ENCODE measurements at regions not wholly inside any gene's neighbourhood (a gene's known extent, or its start where the extent isn't known, plus 50 kb on each side); places are given as distances from the start of the nearest gene placed in this dataset.

DNA sequence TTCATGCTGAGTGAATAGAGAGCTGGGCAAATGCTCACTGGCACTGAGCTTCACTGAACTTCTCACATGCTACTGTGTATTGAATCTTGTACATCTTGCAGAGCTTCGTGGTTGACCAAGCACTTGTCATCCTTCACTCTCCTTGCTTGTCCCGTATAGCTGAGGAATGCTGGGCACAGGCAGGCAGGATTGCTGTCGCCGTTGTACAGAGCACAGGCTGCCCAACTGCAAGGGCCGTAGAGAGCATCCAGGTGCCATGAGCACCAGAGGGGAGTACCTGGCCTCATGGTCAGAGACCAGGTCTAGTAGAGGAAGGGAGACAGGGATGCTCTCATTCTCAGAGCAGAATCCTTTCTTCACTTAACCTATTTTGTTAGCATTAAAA is 99.8 kb upstream of the RET start:
- TF ChIP-seq POLR2AphosphoS5 (IDR thresholded peaks at IDR 0.05; ENCODE audit: low read depth, low read length) (no peak), TAF1 (IDR thresholded peaks at IDR 0.05; ENCODE audit: borderline replicate concordance, low read depth, low read length) (no peak), POLR2A (IDR thresholded peaks at IDR 0.05; ENCODE audit: low read depth, low read length) (no peak)
- DNase-seq (ENCODE audit: insufficient read length) (no peak), FAIRE-seq (no peak)

DNA sequence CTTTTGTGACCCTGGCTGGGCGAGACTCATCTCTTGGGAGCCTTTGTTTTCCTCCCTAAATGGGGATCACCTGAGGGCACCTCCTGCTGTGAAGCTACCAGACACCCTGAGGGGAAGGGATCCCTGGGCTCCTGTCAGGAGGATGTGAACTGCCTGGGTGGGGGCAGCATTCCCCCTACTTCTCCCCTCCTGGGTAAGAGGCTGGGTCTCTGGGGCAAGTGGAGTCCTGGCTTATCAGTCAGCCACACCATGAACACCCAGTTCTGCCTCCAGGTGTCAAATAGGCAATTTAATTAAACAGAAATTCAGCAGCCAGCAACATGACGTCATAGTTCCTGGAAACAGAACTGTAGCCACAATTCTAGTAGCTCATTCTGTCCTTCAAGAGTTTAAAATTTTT is 97.7 kb upstream of the RET start:
- DNase-seq (ENCODE audit: insufficient read length), result no peak
- no peak for FAIRE-seq
- TF ChIP-seq POLR2AphosphoS5 (IDR thresholded peaks at IDR 0.05; ENCODE audit: low read depth, low read length), result no peak
- no peak for TF ChIP-seq POLR2A (IDR thresholded peaks at IDR 0.05; ENCODE audit: low read depth, low read length)
- TF ChIP-seq TAF1 (IDR thresholded peaks at IDR 0.05; ENCODE audit: borderline replicate concordance, low read depth, low read length), result no peak

DNA sequence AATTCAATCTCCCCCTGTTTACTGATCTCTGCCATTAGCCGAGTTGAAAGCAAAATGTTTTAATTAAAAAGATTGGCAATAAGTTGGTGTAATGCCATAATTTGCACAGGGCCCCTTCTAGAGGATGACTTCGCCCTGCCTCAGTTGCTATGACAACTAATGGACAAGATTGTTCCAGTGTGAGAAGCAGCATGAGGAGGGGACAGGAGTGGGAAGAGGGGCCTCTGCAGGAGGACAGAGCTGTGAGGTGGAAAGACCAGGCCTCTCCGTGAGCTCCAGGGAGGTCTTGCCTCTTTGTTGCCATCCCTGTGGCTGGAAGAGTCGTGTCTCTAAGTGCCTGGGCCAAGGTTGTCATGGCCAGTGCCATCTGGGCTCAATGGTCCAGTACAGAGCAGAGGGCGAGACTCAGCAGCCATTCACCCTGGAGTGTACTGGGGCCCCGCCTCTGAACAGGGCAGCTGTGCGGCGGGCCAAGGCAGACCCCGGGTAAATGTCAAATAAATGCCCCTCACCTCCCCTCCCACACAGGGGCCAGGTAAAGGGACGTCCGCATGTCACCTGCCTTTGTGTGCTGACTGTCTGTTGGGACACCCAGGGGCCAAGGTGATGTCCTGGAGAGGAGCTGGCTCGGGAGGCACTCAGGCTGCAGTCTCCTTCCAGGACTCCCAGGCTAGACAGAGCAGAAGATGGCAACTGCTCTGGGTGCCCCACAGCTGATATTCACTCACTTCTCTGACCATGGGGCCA is 97.0 kb upstream of the RET start:
- TF ChIP-seq TAF1 (IDR thresholded peaks at IDR 0.05; ENCODE audit: borderline replicate concordance, low read depth, low read length) (no peak), POLR2A (IDR thresholded peaks at IDR 0.05; ENCODE audit: low read depth, low read length) (no peak), POLR2AphosphoS5 (IDR thresholded peaks at IDR 0.05; ENCODE audit: low read depth, low read length) (no peak)
- DNase-seq (ENCODE audit: insufficient read length), result no peak
- no peak for FAIRE-seq

DNA sequence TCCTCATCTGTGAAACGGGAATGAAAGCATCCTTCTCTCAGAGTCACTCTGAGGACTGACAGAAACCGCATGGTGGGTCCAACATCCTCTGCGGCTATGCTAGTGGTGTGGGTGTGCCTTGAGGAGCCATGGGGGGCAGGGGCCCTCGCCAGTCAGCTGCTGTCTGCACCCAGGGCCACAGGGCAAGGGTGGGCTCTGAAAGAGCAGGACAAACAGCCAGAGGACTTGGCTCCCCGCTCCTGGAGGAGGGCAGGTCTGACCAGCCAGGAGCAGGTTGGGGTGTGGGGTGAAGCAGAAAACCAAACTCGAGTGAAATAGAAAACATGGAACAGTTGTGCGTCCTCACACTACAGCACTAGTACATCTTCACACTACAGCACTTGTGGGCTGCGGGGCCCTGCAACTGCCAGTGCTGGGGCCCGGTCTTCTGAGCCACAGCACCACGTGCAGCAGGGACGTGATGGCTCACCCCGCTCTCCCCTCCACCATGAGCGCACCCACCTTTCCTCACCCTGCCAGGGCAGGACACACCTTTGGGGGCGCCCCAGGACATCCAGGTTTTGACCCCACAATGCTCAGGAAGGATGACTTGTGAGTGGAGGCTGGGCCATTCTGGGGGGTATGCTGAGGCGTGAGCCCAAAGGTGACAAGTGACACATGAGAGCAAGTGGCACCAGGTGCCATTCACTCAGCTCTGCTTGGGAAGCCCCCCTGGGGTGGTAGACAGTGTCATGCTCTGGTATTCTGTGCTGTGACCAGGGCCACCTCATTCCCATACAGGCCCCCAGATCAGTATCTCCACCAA is 96.1 kb upstream of the RET start:
- no peak for TF ChIP-seq POLR2AphosphoS5 (IDR thresholded peaks at IDR 0.05; ENCODE audit: low read depth, low read length)
- TF ChIP-seq TAF1 (IDR thresholded peaks at IDR 0.05; ENCODE audit: borderline replicate concordance, low read depth, low read length), result no peak
- no peak for TF ChIP-seq POLR2A (IDR thresholded peaks at IDR 0.05; ENCODE audit: low read depth, low read length)
- FAIRE-seq, result no peak
- no peak for DNase-seq (ENCODE audit: insufficient read length)

DNA sequence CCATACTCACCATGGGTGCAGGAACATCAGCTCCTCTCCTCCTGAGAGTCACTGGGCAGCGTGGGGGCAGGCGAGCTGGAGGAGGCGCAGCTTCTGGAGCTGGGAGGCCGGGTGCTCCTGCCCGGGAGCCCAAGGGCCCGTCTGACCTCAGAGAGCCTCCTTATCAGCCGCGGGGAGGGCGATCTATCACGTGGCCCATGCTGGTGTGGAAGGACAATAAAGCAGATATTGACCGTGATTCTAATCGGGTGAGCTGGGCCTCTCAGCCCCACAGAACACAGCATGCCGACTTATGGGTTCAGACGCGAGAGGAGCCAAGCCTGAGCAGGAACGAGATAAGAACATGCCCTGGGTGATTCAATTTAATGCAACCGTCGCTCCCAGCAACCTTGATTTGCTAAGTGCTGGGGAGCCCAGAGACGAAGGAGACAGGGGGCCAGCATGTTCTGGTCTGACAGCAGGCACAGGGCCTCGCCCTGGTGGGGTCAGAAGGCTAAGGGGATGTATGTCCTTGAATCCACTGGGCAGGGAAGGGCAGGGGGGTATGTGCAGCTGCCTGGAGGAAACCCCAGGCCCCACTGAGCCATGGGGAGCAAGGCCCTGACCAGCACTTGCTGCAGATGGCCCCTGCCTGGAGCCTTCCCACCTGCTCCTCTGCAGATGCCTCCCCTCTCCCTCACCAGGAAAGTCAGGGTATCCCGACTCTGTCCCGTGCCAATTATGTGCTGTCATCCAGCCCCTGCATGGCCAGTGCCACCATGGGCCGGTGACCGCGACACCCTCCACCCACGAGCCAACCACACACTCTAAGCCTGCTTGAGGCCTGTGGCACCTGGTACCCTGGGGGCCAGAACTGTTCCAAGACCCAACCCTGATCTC is 95.3 kb upstream of the RET start:
- FAIRE-seq (no peak), DNase-seq (ENCODE audit: insufficient read length) (peak; percentile 5)
- no peak for TF ChIP-seq POLR2AphosphoS5 (IDR thresholded peaks at IDR 0.05; ENCODE audit: low read depth, low read length)
- TF ChIP-seq POLR2A (IDR thresholded peaks at IDR 0.05; ENCODE audit: low read depth, low read length), result no peak
- TF ChIP-seq TAF1 (IDR thresholded peaks at IDR 0.05; ENCODE audit: borderline replicate concordance, low read depth, low read length), result no peak

DNA sequence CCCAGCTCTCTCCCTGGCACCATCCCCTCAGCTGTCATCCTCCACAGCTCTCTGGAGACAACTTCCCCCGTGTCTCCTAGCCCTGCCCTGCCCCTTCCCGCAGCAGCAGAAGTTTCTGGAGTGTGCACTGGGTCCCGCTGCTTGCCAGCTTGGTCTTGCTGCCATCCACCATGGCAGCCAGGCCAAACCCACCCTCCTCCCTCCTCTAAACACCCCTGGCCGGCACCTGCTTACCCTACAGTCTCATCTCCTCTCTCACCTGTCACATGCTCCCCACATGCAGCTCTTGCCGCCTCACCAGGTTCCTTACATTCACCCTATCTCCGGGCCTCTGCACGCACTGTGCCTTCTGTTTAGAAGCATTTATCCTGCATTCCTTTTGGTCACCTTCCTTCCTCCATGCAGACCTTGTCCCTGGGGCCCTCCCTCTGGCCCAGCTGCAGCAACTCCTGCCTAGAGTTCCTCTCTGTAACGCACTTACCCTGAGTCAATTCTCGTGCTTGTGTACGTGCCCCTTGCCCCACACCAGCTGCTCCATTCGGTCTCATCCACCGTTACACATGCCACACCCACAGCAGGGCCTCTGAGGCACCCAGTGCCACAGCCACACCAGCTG is 93.9 kb upstream of the RET start:
- DNase-seq (ENCODE audit: insufficient read length) (no peak), FAIRE-seq (no peak)
- no peak for TF ChIP-seq TAF1 (IDR thresholded peaks at IDR 0.05; ENCODE audit: borderline replicate concordance, low read depth, low read length)
- no peak for TF ChIP-seq POLR2A (IDR thresholded peaks at IDR 0.05; ENCODE audit: low read depth, low read length)
- TF ChIP-seq POLR2AphosphoS5 (IDR thresholded peaks at IDR 0.05; ENCODE audit: low read depth, low read length), result no peak

DNA sequence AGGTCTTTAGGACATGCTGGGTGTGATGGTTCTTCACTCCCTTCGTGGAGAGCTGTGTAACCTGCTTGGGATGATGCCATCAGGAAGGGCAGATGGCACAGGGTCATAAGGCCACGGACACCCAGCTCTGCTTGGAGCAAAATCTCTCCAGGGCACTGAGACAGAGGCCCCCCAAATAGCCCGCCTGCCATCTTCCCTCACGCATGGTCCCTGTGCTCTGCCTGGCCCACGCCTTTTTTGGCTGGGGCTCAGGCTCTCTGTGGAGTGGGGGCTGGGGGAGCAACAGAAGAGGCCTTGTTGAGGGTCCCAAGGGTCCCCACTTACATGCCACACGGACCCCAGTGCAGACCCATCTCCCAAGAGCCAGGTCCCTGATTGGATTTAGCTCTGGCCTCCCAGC is 93.3 kb upstream of the RET start:
- FAIRE-seq, result no peak

DNA sequence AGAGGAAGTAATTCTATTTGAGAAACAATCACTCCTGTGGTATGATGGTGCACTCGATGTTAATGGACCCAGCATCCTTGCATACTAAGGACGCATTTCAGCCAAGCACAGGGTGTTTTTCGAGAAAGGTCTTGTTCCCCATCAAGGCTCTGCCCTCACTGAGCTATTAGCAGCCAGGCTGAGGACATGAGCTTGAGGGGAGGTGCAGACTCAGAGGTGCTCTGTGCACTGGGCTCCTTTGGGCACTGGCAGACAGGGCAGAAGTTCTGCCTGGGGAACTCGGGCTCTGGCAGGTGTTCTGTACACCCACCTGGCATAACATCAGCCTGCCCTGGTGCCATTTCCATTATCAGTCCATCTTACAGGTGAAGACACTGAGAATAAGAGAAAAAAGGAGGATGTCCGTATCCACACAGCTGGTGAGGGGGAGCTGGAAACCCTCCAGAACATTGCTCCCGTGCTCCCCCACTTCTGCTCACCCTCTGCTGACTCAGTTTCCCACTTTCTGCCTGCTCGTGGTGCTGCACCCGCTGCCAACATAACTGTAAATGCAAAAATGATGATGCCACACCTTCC is 92.7 kb upstream of the RET start:
- TF ChIP-seq POLR2AphosphoS5 (IDR thresholded peaks at IDR 0.05; ENCODE audit: low read depth, low read length), result no peak
- FAIRE-seq, result no peak
- DNase-seq (ENCODE audit: insufficient read length), result no peak

More for the DNA sequence above, 93.3 kb upstream of the RET start:
- TF ChIP-seq POLR2AphosphoS5 (IDR thresholded peaks at IDR 0.05; ENCODE audit: low read depth, low read length), result no peak
- TF ChIP-seq POLR2A (IDR thresholded peaks at IDR 0.05; ENCODE audit: low read depth, low read length), result no peak
- TF ChIP-seq TAF1 (IDR thresholded peaks at IDR 0.05; ENCODE audit: borderline replicate concordance, low read depth, low read length), result no peak
- no peak for DNase-seq (ENCODE audit: insufficient read length)

DNA sequence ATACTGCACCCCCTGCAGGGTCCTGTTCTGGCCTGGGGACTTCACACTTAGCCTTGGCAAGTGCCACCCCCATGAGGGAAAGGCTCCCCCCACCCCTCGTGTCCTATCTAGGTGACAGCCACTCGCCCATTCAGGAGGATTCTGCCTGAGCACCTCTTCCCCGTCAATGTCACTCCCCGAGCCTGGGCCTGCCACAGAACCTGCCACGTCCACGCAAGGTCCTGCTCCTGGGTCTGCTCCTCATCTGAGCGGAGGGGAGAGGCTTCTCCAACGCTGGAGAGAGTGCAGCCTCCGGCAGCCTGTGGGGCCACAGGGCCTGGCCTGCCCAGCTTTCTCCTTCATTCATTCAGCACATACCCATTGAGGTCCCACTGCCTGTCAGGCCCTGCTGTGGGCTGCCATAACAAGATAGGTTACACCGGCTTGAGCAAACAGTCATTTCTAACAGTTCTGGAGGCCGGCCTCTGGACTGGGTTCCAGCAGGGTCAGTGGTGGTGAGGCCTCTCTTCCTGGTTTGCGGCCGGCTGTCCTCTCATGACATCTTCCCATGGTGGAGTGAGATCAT is 92.0 kb upstream of the RET start:
- no peak for TF ChIP-seq TAF1 (IDR thresholded peaks at IDR 0.05; ENCODE audit: borderline replicate concordance, low read depth, low read length)
- no peak for FAIRE-seq
- DNase-seq (ENCODE audit: insufficient read length), result no peak

DNA sequence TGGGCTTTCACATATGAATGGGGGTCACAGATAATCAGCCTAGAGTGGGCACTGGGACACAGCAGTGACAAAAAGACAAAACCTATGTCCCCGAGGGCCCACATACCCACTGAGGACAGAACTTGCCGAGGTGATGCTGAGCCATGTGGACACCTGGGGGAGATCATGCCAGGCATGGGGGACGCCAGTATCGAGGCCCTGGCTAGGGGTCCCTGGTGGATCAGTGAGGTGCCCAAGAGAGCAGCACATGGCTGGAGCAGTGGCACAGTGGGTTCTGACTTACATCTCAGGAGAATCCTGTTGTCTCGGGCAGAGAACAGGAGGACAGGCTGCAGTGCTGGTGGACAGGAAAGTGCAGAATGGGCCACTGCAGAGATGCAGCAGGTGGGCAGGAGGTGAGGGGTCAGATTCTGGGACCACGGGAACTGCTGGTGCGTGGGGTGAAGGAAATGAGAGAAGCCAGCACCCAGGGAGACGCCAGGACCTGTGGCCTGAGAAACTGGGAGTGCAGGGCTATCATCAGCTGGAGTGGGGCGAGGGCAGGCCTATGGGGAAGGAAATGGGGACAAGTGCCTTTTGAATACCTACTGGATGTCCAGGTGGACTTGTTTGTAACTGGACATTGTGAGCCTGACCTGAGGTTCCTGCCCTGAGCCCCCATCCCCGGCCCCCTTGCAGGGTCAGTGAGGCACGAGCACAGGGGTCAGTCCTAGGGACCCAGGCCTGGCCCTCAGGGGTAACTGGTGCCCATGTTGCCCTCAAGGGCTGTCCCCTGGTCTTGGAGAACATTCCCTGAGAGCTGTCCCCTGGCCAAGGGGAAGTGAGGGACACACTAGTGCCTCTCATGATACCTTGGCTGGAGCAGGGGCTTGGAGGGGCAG is 91.2 kb upstream of the RET start:
- TF ChIP-seq POLR2A (IDR thresholded peaks at IDR 0.05; ENCODE audit: low read depth, low read length) (no peak), TAF1 (IDR thresholded peaks at IDR 0.05; ENCODE audit: borderline replicate concordance, low read depth, low read length) (no peak), POLR2AphosphoS5 (IDR thresholded peaks at IDR 0.05; ENCODE audit: low read depth, low read length) (no peak)
- no peak for FAIRE-seq
- DNase-seq (ENCODE audit: insufficient read length), result peak; percentile 12

All from GM12892 (cell line).